Pulmonary artery endothelial cell (primary cell): ENCODE measurements at regions not wholly inside any gene's neighbourhood (a gene's known extent, or its start where the extent isn't known, plus 50 kb on each side); places are given as distances from the start of the nearest gene placed in this dataset.

Experiments used
- DNase-seq: peaks from one replicate; pipeline ENCODE4 v3.0.0-alpha.2; 2011; ENCODE audit warnings: low read depth, low spot score

GRCh38 chr5:56460681-56461191, 227.6 kb upstream of the ANKRD55 start:
- no peak for DNase-seq

GRCh38 chr5:56460195-56460546, 227.0 kb upstream of the ANKRD55 start:
- no peak for DNase-seq

GRCh38 chr5:56459394-56460194, 226.5 kb upstream of the ANKRD55 start:
- no peak for DNase-seq

GRCh38 chr5:56457887-56458812, 225.0 kb upstream of the ANKRD55 start:
- DNase-seq: no peak

- DNase-seq: no peak
These were observed 222.9 kb upstream of the ANKRD55 start for GRCh38 chr5:56456002-56456401.

GRCh38 chr5:56455417-56455816, 222.3 kb upstream of the ANKRD55 start:
- DNase-seq: no peak

GRCh38 chr5:56454219-56454862, 221.2 kb upstream of the ANKRD55 start:
- DNase-seq: no peak

GRCh38 chr5:56451742-56452141, 218.6 kb upstream of the ANKRD55 start:
- no peak for DNase-seq

GRCh38 chr5:56450766-56451165, 217.6 kb upstream of the ANKRD55 start:
- no peak for DNase-seq

- no peak for DNase-seq
These were observed 216.0 kb upstream of the ANKRD55 start for GRCh38 chr5:56449071-56449640.

- DNase-seq: no peak
These were observed 214.5 kb upstream of the ANKRD55 start for GRCh38 chr5:56447656-56448055.

GRCh38 chr5:56447232-56447631, 214.1 kb upstream of the ANKRD55 start:
- no peak for DNase-seq

- DNase-seq: no peak
These were observed 213.6 kb upstream of the ANKRD55 start for GRCh38 chr5:56446728-56447127.

GRCh38 chr5:56443826-56444225, 210.7 kb upstream of the ANKRD55 start:
- DNase-seq: no peak

- DNase-seq: no peak
These were observed 208.0 kb upstream of the ANKRD55 start for GRCh38 chr5:56440871-56441740.

- DNase-seq: no peak
These were observed 201.9 kb upstream of the ANKRD55 start for GRCh38 chr5:56434986-56435385.

GRCh38 chr5:56433039-56433617, 200.0 kb upstream of the ANKRD55 start:
- no peak for DNase-seq

- DNase-seq: no peak
These were observed 199.2 kb upstream of the ANKRD55 start for GRCh38 chr5:56432321-56432720.

GRCh38 chr5:56430422-56430821, 197.3 kb upstream of the ANKRD55 start:
- no peak for DNase-seq

- no peak for DNase-seq
These were observed 196.0 kb upstream of the ANKRD55 start for GRCh38 chr5:56429110-56429561.
